ENCODE measurements at regions not wholly inside any gene's neighbourhood (a gene's known extent, or its start where the extent isn't known, plus 50 kb on each side); places are given as distances from the start of the nearest gene placed in this dataset.
"Not testable (repeated sequence)": the region's sequence is repeated elsewhere in the genome, so short reads cannot be mapped to it uniquely, and the experiment has no call there.

GRCh38 chr6:168240160-168240559, 79.4 kb downstream of the DACT2 start:
- no peak overlapping the region for H3K4me3 ChIP-seq
- no peaks in the 10 kb centered on the region for H3K9me3 ChIP-seq
- intact Hi-C loops (cut with DNase I; ENCODE audit: low total_unique reads) = no loop called here
- H3K4me1 ChIP-seq = no peaks in the 10 kb centered on the region
- no peak for TF ChIP-seq CTCF (IDR thresholded peaks at IDR 0.05)
- no peak overlapping the region for H3K27ac ChIP-seq
- no peak for DNase-seq
- no peaks in the 10 kb centered on the region for H3K36me3 ChIP-seq
- H3K27me3 ChIP-seq = no peaks in the 10 kb centered on the region

GRCh38 chr6:168239044-168239773, 80.4 kb downstream of the DACT2 start:
- no peaks in the 10 kb centered on the region for H3K36me3 ChIP-seq
- no peak overlapping the region for H3K27ac ChIP-seq
- no peak for TF ChIP-seq CTCF (IDR thresholded peaks at IDR 0.05)
- H3K27me3 ChIP-seq = no peaks in the 10 kb centered on the region
- DNase-seq = no peak
- no peaks in the 10 kb centered on the region for H3K4me1 ChIP-seq
- H3K9me3 ChIP-seq = no peaks in the 10 kb centered on the region
- no peak overlapping the region for H3K4me3 ChIP-seq
- intact Hi-C loops (cut with DNase I; ENCODE audit: low total_unique reads) = no loop called here

GRCh38 chr6:168238159-168238909, 81.2 kb downstream of the DACT2 start:
- no peak for DNase-seq
- Histone ChIP-seq H3K36me3 (no peaks in the 10 kb centered on the region), H3K27me3 (no peaks in the 10 kb centered on the region), H3K4me1 (no peaks in the 10 kb centered on the region), H3K9me3 (no peaks in the 10 kb centered on the region), H3K27ac (no peak overlapping the region), H3K4me3 (no peak overlapping the region)
- no peak for TF ChIP-seq CTCF (IDR thresholded peaks at IDR 0.05)
- intact Hi-C loops (cut with DNase I; ENCODE audit: low total_unique reads) = no loop called here

- not testable (repeated sequence) for H3K9me3 ChIP-seq
These were observed 85.7 kb downstream of the DACT2 start for GRCh38 chr6:168233875-168234213.

GRCh38 chr6:168232989-168233874, 86.3 kb downstream of the DACT2 start:
- Histone ChIP-seq H3K27ac (no peak overlapping the region), H3K36me3 (no peaks in the 10 kb centered on the region), H3K27me3 (no peaks in the 10 kb centered on the region), H3K9me3 (no peaks in the 10 kb centered on the region), H3K4me3 (no peak overlapping the region), H3K4me1 (no peaks in the 10 kb centered on the region)
- no peak for DNase-seq
- TF ChIP-seq CTCF (IDR thresholded peaks at IDR 0.05) = no peak
- intact Hi-C loops (cut with DNase I; ENCODE audit: low total_unique reads) = no loop called here

More at GRCh38 chr6:168233875-168234213, 85.7 kb downstream of the DACT2 start:
- H3K27ac ChIP-seq; DNase-seq; H3K36me3 ChIP-seq; intact Hi-C loops (cut with DNase I; ENCODE audit: low total_unique reads); H3K4me3 ChIP-seq; H3K4me1 ChIP-seq; H3K27me3 ChIP-seq: not testable (repeated sequence)
